NCI-H82 (cell line): ENCODE measurements at regions not wholly inside any gene's neighbourhood (a gene's known extent, or its start where the extent isn't known, plus 50 kb on each side); places are given as distances from the start of the nearest gene placed in this dataset.
A peak's percentile ranks its signal among the peaks of the same experiment; 100 is the strongest.

Experiments used
- DNase-seq: peaks from one replicate; lab custom pipeline; 2025; lab: John Stamatoyannopoulos, UW

- no peak for DNase-seq
Measured at GRCh38 chr2:19600506-19600905, 242.1 kb upstream of the OSR1 start.

- DNase-seq = no peak
Measured at GRCh38 chr2:19598971-19599370, 240.5 kb upstream of the OSR1 start.

GRCh38 chr2:19592197-19592596 lies 233.8 kb upstream of the OSR1 start:
- no peak for DNase-seq

DNA sequence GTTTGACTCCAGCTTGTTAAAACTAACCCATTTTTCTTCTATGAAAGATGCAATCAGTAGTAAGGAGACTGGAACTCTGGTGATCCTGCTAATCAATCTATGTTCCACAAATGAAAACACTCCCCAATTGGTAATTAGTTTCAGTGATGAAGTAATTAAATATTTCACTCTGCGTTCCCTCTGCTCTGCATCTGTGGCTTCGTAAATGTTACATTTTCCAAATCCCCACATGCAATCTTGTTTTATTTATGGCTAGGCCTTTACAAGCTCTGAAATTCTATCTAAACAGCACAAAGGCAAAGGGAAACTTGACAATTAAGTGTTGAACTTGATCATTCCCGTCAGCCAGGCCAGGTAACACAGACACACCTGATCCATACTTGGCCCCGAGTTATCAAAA lies 231.4 kb upstream of the OSR1 start:
- DNase-seq = no peak

GRCh38 chr2:19580830-19581229 lies 222.4 kb upstream of the OSR1 start:
- DNase-seq = no peak

GRCh38 chr2:19580264-19580663 lies 221.8 kb upstream of the OSR1 start:
- DNase-seq = no peak

GRCh38 chr2:19579461-19579860 lies 221.0 kb upstream of the OSR1 start:
- DNase-seq = no peak

DNA sequence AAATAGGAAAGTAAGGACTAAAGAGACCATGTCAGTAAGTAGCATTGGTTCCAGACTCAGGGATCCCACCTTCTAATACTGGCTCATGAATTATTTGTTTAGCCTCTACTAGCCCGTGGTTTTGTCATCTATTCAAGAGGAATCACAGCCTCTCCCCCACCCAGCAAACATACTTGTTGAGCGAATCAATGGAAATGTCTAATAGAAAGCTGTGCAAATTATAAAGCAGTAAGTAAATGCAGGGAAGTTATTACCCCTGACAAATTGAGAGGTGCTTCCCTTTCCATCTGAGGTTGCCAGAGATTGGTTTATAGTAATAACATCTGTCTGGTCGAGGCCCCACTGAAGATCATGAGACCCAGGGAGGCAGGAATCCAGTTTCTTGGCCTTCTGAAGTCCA lies 219.3 kb upstream of the OSR1 start:
- no peak for DNase-seq

GRCh38 chr2:19576411-19576810 lies 218.0 kb upstream of the OSR1 start:
- DNase-seq = no peak

GRCh38 chr2:19575641-19576040 lies 217.2 kb upstream of the OSR1 start:
- DNase-seq = no peak

GRCh38 chr2:19574778-19575260 lies 216.4 kb upstream of the OSR1 start:
- DNase-seq = no peak

DNA sequence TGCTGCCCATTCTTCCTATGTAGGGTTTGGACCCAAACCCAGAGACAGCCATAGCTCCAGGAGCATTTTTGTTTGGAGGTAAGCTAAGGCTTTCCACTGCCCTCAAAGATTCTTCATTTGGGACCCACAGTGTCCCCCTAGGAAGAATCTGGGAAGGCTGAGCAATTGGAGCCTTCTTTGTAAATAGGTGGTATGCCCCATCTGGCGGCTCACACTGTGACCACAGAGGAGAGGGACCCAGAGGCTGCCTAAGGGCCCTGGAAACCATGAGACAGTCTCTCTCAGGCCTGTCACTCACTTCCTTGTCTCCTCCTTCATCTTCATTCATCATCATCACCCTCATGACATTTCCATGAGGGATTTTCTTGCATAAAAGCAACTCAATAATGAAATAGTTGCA lies 215.4 kb upstream of the OSR1 start:
- peak; percentile 1 for DNase-seq

DNA sequence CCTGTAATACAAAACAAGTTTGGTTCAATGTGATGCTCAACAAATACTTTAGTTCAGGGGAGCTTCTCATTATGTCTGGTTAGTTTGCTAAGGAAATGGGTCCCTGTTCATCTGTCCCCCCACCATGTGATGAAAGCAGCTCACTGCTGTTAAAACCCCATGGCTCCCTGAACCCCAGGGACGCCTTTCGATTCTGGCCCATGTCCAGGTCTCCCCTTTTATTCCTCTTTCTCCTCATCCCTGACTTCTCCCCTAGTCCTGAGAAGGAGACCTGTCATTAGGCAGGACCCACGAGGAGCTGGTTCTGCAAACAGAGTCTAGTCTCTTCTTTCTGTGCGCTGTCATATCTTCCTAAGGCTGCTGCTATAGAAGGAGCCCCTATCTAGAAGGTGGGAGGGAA lies 213.3 kb upstream of the OSR1 start:
- no peak for DNase-seq

DNA sequence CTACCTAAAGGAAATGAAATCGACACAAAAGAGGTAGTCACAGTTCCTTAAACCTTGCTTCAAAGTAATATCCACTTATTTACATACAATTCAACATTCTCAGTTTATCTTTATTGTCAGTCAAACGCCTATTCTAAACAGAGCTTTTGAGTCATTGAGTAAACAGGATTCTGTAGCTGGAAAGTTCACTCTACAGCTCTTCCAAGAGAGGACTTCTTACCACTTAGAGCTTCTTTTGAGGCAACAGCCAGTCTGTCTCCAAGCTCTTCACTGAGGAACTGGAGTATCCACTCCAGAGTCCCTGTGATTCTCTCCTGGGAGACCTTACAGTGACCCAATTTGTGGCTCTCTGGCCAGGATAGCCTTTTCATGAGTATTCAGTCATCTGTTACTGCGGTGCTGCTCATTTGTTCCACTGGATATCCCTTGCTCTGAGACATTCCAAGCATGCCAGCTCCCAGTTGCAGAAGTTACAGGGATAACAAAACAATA lies 210.9 kb upstream of the OSR1 start:
- DNase-seq = no peak

GRCh38 chr2:19568809-19569208 lies 210.4 kb upstream of the OSR1 start:
- no peak for DNase-seq

DNA sequence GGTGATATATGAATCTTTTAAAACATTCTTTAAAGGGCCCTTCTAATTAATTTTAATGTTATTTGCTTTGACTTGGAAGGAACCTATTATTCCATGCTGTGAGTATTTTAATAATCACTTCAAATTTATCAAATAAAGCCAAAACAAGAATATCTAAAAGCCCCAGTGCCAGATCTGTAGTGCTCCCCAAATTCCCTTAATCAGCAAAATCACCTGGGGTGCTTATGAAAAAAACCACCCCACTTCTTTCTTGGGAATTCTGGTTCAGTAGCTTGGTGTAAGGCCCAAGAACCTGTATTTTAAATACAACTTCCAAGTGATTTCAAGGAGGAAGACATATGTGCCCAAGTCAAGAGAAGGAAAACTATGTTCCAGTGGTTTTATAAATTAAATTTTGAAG lies 202.4 kb upstream of the OSR1 start:
- no peak for DNase-seq

DNA sequence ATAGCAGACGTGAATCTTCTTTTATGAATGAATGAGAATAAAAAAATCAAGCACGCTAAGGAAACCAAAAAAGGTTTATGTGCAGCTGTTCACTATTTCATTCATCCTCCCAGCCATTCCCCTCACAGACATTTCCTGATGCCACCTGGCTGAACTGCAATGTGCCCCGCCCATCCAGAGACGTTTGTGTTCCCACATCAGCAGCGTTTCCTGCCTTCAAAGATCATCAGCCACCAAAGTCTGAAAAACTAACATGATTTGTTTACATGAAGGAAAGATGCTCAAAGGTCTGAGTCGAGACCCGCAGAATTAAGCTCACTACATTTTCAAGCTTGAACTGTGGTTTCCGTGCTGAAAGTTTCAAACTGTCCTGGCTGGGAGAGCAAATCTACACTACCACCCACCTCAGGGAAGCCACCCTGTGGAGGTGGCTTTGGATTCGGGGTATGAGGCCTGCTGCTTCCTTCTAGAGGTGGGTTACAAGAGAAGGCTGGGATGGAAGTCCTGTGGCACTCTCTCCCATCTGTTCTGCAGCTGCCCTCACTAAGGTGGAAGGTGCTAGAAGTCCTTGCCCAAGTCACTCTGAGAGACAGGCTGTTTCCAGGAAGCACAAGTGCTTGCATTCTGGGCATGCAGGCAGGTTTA lies 201.3 kb upstream of the OSR1 start:
- no peak for DNase-seq

DNA sequence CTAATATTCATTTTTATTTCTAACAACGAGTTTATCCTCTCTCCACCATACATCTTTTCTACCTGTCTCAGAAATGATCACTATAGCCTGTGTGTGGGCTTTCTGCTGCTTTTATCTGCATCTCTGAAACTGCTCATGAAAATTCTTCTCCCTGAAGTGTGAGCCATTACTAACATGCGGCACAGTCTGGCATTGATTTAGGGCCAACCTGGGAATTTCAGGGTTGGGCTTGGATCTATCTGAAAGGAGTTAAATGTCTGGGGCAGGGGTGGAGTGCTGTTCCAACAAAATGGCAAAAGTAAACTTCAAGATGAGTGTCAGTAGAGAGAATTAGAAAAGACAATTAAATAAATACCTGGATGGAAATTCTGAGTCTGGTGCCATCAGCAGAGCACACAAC lies 198.2 kb upstream of the OSR1 start:
- DNase-seq = no peak

GRCh38 chr2:19554520-19554919 lies 196.1 kb upstream of the OSR1 start:
- DNase-seq = no peak

- no peak for DNase-seq
Measured at GRCh38 chr2:19552270-19552669, 193.8 kb upstream of the OSR1 start.

DNA sequence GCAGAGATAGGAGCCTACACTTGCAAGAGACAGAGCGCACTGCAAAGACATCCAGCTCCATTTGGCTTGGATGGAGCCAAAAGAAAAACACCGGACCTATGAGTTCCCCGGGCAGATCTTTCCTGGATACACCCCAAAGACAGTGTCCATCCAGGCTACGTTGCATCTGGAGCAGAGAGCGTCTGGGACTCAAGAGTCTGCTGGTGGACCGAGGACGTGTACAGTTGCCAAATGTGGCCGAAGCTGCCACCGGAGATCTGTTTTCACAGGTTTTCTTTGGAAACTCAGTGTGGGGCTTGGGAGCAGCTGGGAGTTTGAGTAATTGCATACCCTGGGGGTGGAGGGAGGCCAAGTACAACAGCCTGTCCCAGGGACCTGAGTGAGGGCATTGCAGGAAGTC lies 192.3 kb upstream of the OSR1 start:
- DNase-seq = no peak

DNA sequence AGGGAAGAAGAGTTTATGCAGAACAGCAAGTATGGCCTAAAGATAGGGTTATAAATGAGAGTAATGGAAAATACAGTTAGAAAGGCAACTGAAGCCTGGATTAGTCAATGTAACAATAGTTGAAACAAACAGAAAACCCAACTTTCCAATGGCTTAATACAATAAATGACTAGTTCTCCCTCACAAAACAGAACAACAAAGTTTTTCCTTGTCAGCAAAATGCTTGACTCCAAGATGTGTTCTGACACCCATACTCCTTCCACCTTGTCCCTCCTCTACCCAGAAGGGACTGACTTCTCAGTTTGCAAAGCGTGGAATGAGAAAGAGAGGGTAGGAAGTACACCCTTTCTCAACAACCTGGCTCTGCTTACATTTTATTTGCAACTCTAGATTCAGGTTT lies 191.4 kb upstream of the OSR1 start:
- DNase-seq = no peak

GRCh38 chr2:19548116-19548515 lies 189.7 kb upstream of the OSR1 start:
- no peak for DNase-seq

- DNase-seq = no peak
Measured at GRCh38 chr2:19547321-19547720, 188.9 kb upstream of the OSR1 start.
